ENCODE measurements at regions not wholly inside any gene's neighbourhood (a gene's known extent, or its start where the extent isn't known, plus 50 kb on each side); places are given as distances from the start of the nearest gene placed in this dataset.

- DNase-seq, result no peak
- ChIA-PET POLR2A (no interaction called here), CTCF (no interaction called here)
- TF ChIP-seq, protein P1, sequence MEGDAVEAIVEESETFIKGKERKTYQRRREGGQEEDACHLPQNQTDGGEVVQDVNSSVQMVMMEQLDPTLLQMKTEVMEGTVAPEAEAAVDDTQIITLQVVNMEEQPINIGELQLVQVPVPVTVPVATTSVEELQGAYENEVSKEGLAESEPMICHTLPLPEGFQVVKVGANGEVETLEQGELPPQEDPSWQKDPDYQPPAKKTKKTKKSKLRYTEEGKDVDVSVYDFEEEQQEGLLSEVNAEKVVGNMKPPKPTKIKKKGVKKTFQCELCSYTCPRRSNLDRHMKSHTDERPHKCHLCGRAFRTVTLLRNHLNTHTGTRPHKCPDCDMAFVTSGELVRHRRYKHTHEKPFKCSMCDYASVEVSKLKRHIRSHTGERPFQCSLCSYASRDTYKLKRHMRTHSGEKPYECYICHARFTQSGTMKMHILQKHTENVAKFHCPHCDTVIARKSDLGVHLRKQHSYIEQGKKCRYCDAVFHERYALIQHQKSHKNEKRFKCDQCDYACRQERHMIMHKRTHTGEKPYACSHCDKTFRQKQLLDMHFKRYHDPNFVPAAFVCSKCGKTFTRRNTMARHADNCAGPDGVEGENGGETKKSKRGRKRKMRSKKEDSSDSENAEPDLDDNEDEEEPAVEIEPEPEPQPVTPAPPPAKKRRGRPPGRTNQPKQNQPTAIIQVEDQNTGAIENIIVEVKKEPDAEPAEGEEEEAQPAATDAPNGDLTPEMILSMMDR (IDR thresholded peaks at IDR 0.05; ENCODE audit: insufficient read depth in 1 of 2, low read depth in 1 of 2, low read length in 1 of 2, severe bottlenecking in 1 of 2, unreplicated experiment in 1 of 2), result no peak
- Mint-ChIP-seq H3K4me1 (ENCODE audit: low read depth, unreplicated experiment) (peaks cover 11% of the 10 kb centered on the region), H3K9me3 (ENCODE audit: unreplicated experiment) (peaks cover 10% of the 10 kb centered on the region), H3K4me3 (ENCODE audit: unreplicated experiment) (no peak overlapping the region), H3K36me3 (ENCODE audit: insufficient read depth, unreplicated experiment) (peaks cover 4% of the 10 kb centered on the region), H3K27me3 (ENCODE audit: insufficient read depth, unreplicated experiment) (no peaks in the 10 kb centered on the region), H3K27ac (ENCODE audit: unreplicated experiment) (peak overlapping the region; percentile 31)
- no peaks in the 10 kb centered on the region for H3K36me3 ChIP-seq (ENCODE audit: control insufficient read depth, insufficient read depth, low read length)
- H3K4me1 ChIP-seq, result peaks cover 7% of the 10 kb centered on the region
- intact Hi-C loops (cut with micrococcal nuclease; ENCODE audit: unreplicated experiment), result no loop called here
- no peaks in the 10 kb centered on the region for H3K27me3 ChIP-seq (replicated peaks; ENCODE audit: control insufficient read depth, insufficient read depth, low read length)
- H3K4me3 ChIP-seq (ENCODE audit: low read depth, low read length), result no peak overlapping the region
- BruUV-seq (replicated peaks), result no TSS peak
- H3K9me3 ChIP-seq, result no peaks in the 10 kb centered on the region
Observed at GRCh38 chr6:126812651-126813050, 305.8 kb upstream of the RSPO3 start.

GRCh38 chr6:126820634-126821033, 297.8 kb upstream of the RSPO3 start:
- H3K4me3 Mint-ChIP-seq (ENCODE audit: unreplicated experiment), result no peak overlapping the region
- intact Hi-C loops (cut with micrococcal nuclease; ENCODE audit: unreplicated experiment), result no loop called here
- no peak overlapping the region for H3K27ac Mint-ChIP-seq (ENCODE audit: unreplicated experiment)
- ChIA-PET CTCF (no interaction called here), POLR2A (no interaction called here)
- BruUV-seq (replicated peaks), result no TSS peak
- H3K9me3 ChIP-seq, result no peaks in the 10 kb centered on the region
- H3K9me3 Mint-ChIP-seq (ENCODE audit: unreplicated experiment), result peaks cover 9% of the 10 kb centered on the region
- no peaks in the 10 kb centered on the region for H3K36me3 ChIP-seq (ENCODE audit: control insufficient read depth, insufficient read depth, low read length)
- no peaks in the 10 kb centered on the region for H3K27me3 Mint-ChIP-seq (ENCODE audit: insufficient read depth, unreplicated experiment)
- H3K4me1 ChIP-seq, result peaks cover 14% of the 10 kb centered on the region
- DNase-seq, result no peak
- TF ChIP-seq, protein P1 (IDR thresholded peaks at IDR 0.05; ENCODE audit: insufficient read depth in 1 of 2, low read depth in 1 of 2, low read length in 1 of 2, severe bottlenecking in 1 of 2, unreplicated experiment in 1 of 2), result no peak
- H3K4me3 ChIP-seq (ENCODE audit: low read depth, low read length), result no peak overlapping the region
- no peaks in the 10 kb centered on the region for H3K36me3 Mint-ChIP-seq (ENCODE audit: insufficient read depth, unreplicated experiment)
- no peaks in the 10 kb centered on the region for H3K27me3 ChIP-seq (replicated peaks; ENCODE audit: control insufficient read depth, insufficient read depth, low read length)
- H3K4me1 Mint-ChIP-seq (ENCODE audit: low read depth, unreplicated experiment), result peaks cover 17% of the 10 kb centered on the region

DNA sequence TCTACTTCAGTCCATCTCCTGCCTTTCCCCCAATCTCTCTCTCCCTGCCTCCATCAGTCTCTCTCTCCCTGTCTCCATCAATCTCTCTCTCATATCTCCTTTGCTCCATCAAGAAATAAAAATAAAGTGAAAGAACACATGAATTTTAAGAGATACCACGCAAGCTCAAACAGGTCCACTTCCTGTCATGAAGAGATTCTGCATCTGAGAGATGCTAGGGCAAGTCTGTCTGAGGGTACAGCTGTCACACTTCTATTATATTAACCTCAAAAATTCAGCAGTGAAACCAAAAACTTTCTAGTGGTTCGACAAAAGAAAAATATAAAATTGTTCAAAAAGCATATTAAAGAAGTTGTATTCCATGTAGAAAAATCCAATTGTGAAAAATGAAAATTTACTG, 296.8 kb upstream of the RSPO3 start:
- no TSS peak for BruUV-seq (replicated peaks)
- Histone ChIP-seq H3K27me3 (replicated peaks; ENCODE audit: control insufficient read depth, insufficient read depth, low read length) (no peaks in the 10 kb centered on the region), H3K36me3 (ENCODE audit: control insufficient read depth, insufficient read depth, low read length) (no peaks in the 10 kb centered on the region), H3K9me3 (no peaks in the 10 kb centered on the region), H3K4me3 (ENCODE audit: low read depth, low read length) (no peak overlapping the region), H3K4me1 (peaks cover 14% of the 10 kb centered on the region)
- Mint-ChIP-seq H3K4me1 (ENCODE audit: low read depth, unreplicated experiment) (peaks cover 17% of the 10 kb centered on the region), H3K36me3 (ENCODE audit: insufficient read depth, unreplicated experiment) (no peaks in the 10 kb centered on the region), H3K9me3 (ENCODE audit: unreplicated experiment) (no peaks in the 10 kb centered on the region), H3K27me3 (ENCODE audit: insufficient read depth, unreplicated experiment) (no peaks in the 10 kb centered on the region), H3K27ac (ENCODE audit: unreplicated experiment) (no peak overlapping the region), H3K4me3 (ENCODE audit: unreplicated experiment) (no peak overlapping the region)
- POLR2A ChIA-PET, result no interaction called here
- intact Hi-C loops (cut with micrococcal nuclease; ENCODE audit: unreplicated experiment), result no loop called here
- TF ChIP-seq, protein P1 (IDR thresholded peaks at IDR 0.05; ENCODE audit: insufficient read depth in 1 of 2, low read depth in 1 of 2, low read length in 1 of 2, severe bottlenecking in 1 of 2, unreplicated experiment in 1 of 2), result no peak
- CTCF ChIA-PET, result no interaction called here
- no peak for DNase-seq

Measured in Caco-2 (cell line).